GM21825 (cell line): ENCODE measurements at regions not wholly inside any gene's neighbourhood (a gene's known extent, or its start where the extent isn't known, plus 50 kb on each side); places are given as distances from the start of the nearest gene placed in this dataset.
A peak's percentile ranks its signal among the peaks of the same experiment; 100 is the strongest.

Experiments
- ATAC-seq: cut with Tn5 transposase; IDR thresholded peaks from one replicate; pipeline ENCODE4 v1.9.1; 2021; ENCODE audit warnings: mild to moderate bottlenecking, moderate library complexity; ENCODE audit not compliant: unreplicated experiment

DNA sequence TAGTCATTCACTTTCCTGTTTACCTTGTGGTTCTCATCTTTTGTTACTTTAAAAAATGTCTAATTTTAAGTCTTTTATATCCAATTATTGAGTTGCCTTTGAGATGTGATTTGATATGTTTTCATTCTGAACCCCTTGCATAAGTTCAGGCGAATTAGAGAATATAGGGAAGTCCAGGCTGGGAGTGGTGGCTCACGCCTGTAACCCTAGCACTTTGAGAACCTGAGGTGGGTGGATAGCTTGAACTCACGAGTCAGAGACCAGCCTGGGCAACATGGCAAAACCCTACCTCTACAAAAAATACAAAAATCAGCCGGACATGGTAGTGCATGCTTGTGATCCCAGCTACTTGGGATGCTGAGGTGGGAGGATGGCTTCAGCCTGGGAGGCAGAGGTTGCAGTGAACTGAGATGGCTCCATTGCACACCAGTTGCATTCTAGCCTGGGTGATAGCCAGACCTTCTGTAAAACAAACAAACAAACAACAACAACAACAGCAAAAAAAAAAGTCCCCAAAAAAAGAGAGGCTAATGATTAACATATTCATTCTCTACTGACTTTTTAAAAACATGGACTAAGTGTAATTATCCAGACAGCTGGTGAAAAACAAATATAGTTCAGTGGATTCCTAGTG, 451.1 kb upstream of the RGS6 start:
- no peak for ATAC-seq

GRCh38 chr14:71482671-71483070, 449.6 kb upstream of the RGS6 start:
- ATAC-seq = no peak

DNA sequence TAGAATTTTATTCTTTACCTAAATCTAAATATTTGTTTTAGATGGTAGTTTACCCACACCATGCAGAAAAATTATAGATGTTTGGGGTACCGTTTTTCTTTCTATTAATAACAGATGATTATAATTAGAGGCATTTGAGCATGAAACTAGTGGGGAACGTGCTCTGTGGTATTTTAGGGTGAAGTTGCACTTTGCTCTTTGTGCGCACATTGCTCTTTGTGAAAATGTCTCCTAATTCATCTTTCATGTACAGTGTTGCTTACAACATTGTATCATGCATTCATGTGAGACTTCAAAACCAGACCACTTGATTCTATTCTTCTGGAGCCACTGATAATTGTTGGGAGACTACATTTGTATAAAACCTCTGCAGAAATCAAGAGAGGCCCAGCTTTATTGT, 449.1 kb upstream of the RGS6 start:
- no peak for ATAC-seq

GRCh38 chr14:71485833-71486232, 446.4 kb upstream of the RGS6 start:
- no peak for ATAC-seq

GRCh38 chr14:71486279-71486678, 445.9 kb upstream of the RGS6 start:
- no peak for ATAC-seq

GRCh38 chr14:71487449-71487848, 444.8 kb upstream of the RGS6 start:
- no peak for ATAC-seq

DNA sequence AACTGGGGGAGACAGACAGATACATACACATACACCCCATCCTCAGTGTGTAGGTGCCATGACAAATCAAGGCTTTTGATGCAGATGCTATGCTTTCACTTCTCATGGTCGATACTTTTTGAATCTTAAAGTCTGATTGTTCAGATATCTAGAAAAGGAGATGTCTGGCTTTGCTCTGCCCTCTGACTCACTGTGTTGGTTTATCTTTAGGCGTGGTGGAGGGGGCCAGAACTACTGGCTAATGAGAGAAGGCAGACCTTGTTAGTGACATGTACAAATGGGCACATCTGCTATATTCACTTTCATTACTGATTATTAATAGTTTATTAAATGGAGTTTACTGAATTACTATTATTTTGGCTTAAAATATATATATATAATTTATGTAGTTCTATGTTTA, 444.3 kb upstream of the RGS6 start:
- ATAC-seq = no peak

DNA sequence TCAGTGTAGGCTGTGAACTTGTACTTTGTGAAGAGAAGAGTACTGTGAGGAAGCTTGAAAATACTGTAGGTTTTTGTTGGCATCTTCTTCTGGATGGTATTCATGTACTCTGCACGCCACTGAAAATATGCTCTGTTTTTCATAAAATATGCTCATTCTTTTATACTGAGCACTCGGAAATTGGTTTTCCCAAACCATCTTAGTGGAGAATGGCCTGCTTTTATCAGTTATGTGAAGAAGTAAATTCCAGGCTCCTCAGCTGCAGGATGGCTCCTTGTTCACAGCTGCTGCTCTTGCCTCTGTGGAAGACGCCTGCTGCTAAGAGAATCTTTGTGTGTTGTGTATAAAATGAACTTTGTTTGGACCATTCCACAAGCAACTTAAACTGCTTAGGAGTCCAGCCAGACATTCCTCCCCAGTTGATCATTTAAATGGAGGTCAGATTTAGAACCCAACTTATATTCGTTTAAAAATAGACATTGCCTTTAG, 443.5 kb upstream of the RGS6 start:
- ATAC-seq = no peak

DNA sequence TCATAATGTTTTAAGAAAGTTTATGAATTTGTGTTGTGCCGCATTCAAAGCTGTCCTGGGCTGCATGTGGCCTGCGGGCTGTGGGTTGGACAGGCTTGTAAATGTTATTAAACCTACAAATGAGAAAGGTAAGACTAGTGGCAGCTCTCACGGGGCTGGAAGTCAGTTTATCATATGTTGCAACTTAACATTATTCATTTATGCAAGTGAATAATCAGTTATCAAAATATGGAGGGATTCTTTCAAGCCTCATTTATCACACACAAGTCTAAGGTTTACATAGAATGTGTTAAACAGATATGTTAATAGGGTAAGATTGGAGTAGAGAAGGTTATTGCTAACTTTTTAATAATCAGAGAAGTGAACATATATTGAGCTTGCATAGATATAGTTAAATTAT, 442.5 kb upstream of the RGS6 start:
- ATAC-seq = no peak

DNA sequence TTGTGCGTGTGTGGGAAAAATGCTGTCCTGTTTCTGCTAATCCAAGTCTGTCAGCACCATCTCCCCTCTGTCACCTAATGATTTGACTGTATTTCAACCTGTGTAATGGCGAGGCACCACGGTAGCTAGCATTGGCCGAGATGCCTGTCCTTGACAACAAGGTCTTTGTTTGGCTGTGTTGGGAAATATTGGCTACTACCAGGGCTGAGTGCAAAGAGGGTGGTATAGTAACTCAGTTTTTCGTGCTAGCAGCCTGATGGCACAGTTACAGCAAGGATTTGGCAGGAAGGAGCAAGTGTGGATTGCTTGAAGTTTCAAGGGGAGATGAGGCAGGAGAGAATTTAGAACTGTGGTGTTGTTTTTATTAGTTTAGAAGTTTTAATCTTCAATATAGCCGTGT, 440.3 kb upstream of the RGS6 start:
- ATAC-seq = no peak

DNA sequence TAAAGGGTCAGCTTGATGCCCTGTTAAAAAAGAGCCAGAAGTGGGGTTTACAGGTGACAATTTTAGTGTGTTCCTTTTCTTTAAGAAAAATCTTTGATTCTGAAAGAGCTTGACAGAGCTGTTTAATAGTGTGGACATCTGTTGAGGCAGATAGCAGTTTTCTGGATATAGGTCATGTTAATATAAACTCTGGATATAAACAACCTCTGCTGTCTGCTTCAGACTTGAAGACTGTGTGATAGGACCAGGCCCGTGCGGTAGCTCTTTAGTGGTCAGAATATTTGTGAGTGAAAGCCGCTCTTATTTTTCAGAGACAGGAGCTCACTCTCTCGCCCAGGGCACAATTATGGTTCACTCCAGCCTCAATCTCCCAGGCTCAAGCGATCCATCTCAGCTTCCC, 439.9 kb upstream of the RGS6 start:
- ATAC-seq = no peak

DNA sequence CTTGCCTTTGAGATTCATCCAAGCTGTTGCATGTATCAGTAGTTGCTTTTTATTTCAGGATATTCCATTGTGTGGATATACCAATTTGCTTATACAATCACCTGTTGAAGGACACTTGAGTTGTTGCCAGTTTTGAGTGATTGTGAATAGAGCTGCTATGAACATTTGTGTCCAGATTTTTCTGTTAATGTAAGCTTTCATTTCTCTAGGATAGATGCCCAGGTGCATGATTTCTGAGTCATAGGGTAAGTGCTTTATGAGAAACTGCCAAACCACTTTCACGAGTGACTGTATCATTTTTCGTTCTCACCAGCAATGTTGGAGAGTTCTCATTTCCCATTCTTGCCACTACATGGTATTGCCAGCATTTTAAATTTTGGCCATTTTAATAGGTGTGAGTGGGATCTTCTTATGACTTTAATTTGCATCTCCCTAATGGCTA, 434.6 kb upstream of the RGS6 start:
- peak; percentile 75 for ATAC-seq

GRCh38 chr14:71498212-71498611, 434.0 kb upstream of the RGS6 start:
- ATAC-seq = peak; percentile 13

DNA sequence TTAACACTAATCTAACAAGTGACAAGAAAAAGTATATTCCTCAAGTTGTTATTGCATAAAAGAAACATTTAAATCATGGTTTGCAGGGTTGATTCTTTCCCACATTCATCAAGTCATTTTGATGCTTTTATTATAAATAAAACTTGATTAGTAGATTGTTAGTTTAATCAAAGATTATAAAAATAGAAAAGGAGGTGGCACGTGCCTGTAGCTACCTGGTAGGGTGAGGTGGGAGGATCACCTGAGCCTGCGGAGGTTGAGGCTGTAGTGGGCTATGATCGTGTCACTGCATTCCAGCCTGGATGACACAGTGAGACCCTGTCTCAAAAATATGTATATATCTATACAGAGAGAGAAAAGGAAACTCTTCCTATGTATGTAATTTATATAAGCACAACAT, 433.2 kb upstream of the RGS6 start:
- ATAC-seq = no peak

DNA sequence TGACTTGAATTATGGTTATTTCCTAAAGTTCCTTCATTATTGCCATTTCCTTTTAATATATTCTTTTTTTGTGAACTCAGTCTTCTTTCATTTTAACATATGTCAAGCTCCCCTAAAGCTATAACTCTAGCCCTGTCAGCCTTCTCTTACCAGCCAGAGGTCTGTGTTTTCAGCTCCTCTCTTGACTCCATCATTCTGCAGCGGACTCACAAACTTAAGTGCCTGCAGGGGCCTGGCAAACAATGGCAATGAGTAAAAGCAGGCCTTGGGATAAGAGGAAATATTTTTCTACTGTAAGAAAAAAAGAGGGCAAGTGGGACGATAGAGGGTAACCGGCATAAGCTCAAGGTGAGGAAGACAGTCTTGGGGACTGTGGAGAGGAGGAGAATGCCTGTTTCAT, 424.5 kb upstream of the RGS6 start:
- no peak for ATAC-seq

GRCh38 chr14:71508901-71509300, 423.3 kb upstream of the RGS6 start:
- ATAC-seq = no peak

GRCh38 chr14:71511152-71511551, 421.1 kb upstream of the RGS6 start:
- ATAC-seq = no peak

DNA sequence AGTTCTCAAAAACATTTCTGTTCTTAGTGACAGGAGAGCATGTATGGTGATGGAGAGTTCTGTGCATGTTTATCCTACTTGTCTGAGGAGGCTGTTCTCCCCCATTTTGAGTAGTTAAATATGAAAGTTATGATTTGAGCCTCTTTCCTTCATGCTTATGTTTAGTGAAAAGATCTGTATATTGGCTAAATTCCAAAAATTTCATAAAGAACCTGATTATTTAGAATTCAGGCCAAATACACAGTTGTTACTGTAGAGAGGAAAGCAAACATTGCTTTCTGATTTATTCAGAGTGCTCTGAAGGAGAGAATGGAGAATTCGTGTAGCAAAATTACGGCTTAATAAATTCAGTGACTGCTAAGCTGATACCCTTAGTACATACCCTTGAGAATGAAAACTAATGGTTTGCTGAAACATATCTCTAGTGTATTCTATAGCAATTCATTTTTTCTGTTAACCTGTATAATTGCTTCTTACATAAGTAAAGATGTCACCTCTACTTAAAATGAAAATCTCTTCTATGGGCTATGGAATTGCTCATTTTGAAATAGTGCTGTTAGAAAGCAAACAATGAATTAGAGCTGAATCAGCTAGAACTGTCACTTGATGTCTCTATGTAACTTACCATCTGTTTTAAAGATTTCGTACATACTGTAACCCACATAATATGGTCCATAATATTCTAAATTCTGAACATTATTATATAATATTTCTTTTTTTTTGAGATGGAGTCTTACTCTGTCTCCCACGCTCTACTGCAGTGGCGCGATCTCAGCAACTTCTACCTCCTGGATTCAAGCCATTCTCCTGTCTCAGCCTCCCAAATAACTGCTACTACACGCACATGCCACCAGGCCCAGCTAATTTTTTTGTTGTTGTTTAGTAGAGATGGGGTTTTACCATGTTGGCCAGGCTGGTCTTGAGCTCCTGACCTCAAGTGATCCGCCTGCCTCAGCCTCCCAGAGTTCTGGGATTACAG, 417.0 kb upstream of the RGS6 start:
- ATAC-seq = no peak

DNA sequence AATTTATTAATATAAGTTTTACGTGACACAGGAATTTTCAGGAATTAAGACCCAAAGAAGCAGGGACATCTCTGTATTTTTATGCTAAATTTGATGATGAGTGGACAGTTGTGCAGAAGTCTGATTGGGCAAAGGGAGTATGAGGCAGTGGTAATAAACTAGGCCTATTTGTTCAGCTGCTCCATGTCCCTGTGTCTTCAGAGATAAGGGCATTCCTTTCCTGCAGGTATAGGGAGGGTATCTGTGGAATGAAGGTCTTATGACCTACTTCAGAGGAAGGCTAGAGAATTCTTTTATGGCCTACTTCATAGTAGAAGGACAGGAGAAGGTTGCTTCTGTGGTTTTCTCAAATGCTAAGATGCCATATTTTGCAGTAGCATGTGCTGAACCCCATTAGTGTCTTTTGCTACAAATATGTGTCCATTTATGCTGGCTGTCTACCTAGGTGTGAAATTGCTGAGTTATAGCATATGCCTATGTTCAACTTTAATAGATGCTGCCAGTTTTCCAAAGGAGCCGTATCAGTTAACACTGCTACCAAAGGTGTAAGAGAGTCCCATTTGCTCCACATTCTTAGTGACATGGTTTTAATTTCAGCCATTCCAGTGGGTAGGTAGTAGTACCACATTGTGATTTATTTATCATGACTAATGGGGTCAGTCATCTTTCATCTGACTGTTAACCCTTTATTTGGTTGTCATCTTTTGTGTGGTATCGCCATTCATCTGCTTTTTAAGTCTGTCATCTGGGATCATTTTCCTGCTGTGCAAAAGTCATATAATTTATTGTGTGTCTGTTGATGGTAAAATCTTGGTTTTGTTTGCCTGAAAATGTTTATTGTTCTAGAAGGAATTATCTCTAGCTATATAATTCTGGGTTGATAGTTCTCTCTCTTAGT, 410.7 kb upstream of the RGS6 start:
- no peak for ATAC-seq

DNA sequence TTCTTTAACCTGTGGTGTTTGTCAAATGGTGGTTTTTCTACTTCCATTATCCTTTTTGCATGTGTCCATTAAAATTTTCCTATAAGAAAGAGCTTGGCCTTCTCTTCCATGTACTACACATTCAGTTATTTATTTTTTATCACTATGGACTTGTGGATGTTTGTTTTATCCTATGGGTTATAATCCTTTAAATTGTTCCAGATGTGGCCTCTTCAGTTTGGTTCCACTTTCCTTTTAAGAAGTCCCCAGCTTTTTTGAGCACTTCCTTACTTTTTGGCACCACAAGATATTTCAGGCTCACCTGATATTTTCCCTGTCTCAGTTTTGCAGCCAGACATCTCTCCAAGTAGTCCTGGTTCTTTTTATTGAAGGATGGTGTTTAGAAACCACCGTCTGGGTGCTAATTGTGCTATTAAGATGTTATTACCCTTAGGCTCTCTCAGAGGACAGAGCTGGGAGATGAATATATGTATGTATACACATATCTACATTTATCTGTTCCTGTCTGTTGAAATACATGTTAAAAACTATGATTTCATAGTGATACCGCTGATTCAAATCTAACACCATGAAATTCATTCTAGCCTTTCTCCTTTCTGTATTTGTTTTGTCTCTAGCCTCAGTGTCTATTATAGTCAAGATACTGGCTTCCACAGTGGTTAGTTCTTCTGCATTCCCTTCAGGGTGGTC, 408.5 kb upstream of the RGS6 start:
- ATAC-seq = peak; percentile 76
